Sigmoid colon (tissue), 6 donors: ENCODE measurements at regions not wholly inside any gene's neighbourhood (a gene's known extent, or its start where the extent isn't known, plus 50 kb on each side); places are given as distances from the start of the nearest gene placed in this dataset.

Experiments used
- DNase-seq: peaks from one replicate; pipeline ENCODE4 v3.0.0-alpha.2; 2019
- H3K27ac ChIP-seq, 4 donors: fragments of 200-600 bp; sonication (generic); one replicate each; pipeline ENCODE4 v1.5.1; 2016 to 2019; ENCODE audit warnings: mild to moderate bottlenecking in 1 of 4
- H3K27me3 ChIP-seq, 3 donors: fragments of 200-600 bp; sonication (generic); one replicate each; pipeline ENCODE4 v1.5.1; 2019; ENCODE audit warnings: mild to moderate bottlenecking in 1 of 3
- H3K36me3 ChIP-seq, 4 donors: fragments of 200-600 bp; sonication (generic); one replicate each; pipeline ENCODE4 v1.5.1; 2016 to 2019
- H3K4me1 ChIP-seq, 4 donors: fragments of 200-600 bp; sonication (generic); one replicate each; pipeline ENCODE4 v1.5.1; 2017 to 2019
- H3K4me3 ChIP-seq, 4 donors: fragments of 200-600 bp; sonication (generic); one replicate each; pipeline ENCODE4 v1.5.1; 2017 to 2019; ENCODE audit warnings: mild to moderate bottlenecking in 2 of 4, moderate library complexity in 1 of 4
- H3K9me3 ChIP-seq, 4 donors: fragments of 200-600 bp in 3 of 4; sonication (generic) in 3 of 4; one replicate each; pipeline versions ENCODE4 v1.5.1 to v1.6.1; 2013 to 2019
- CTCF ChIP-seq, 4 experiments: fragments of 450-650 bp in 3 of 4; fragments of 200-600 bp in 1 of 4; IDR thresholded peaks; one replicate each; pipeline ENCODE4 v1.5.1; 2016 to 2019; ENCODE audit warnings: antibody characterized with exemption in 4 of 4, mild to moderate bottlenecking in 3 of 4, moderate library complexity in 2 of 4
- EP300 ChIP-seq, 4 donors: sonication (generic); formaldehyde crosslinking; IDR thresholded peaks; one replicate each; pipeline ENCODE4 v1.6.1; 2017; ENCODE audit warnings: antibody characterized with exemption in 4 of 4
- POLR2A ChIP-seq, 2 donors: fragments of 450-650 bp; IDR thresholded peaks; one replicate each; pipeline ENCODE4 v1.6.1; 2016; ENCODE audit warnings: antibody characterized with exemption in 2 of 2, mild to moderate bottlenecking in 2 of 2, moderate library complexity in 2 of 2
- POLR2AphosphoS5 ChIP-seq, 4 donors: sonication (generic); formaldehyde crosslinking; IDR thresholded peaks; one replicate each; pipeline ENCODE4 v1.6.1; 2017; ENCODE audit warnings: antibody characterized with exemption in 4 of 4
- WGBS, 2 donors: extraction: QIAGEN DNeasy Blood & Tissue Kit; methylation state at CpG; one replicate each; pipeline ENCODE4 v1.1.7; 2013; 5-methylcytosine and 5-hydroxymethylcytosine counted together
- intact Hi-C: fragments of 100-400 bp; cut with DNase I; formaldehyde crosslinking; loops from one replicate; pipeline ENCODE4 v1.15.1; 2023
- donor health status: healthy with polysubstance abuse.
- donor health status: healthy.

GRCh38 chr4:38461342-38461741 is 202.7 kb upstream of the KLF3 start:
- Histone ChIP-seq H3K27me3 (no peaks in the 10 kb centered on the region), H3K9me3 (no peaks in the 10 kb centered on the region), H3K27ac (no peak overlapping the region), H3K4me1 (no peaks in the 10 kb centered on the region), H3K4me3 (no peak overlapping the region), H3K36me3 (no peaks in the 10 kb centered on the region)
- intact Hi-C loops, result no loop called here
- no peak for DNase-seq
- TF ChIP-seq POLR2AphosphoS5 (IDR thresholded peaks at IDR 0.05) (no peak), EP300 (IDR thresholded peaks at IDR 0.05) (no peak), CTCF (IDR thresholded peaks at IDR 0.05) (no peak), POLR2A (IDR thresholded peaks at IDR 0.05) (no peak)
- 88 to 97% methylated on average over 7 of the region's 7 CpGs for WGBS, 2 donors

GRCh38 chr4:38462367-38463055 is 201.5 kb upstream of the KLF3 start:
- H3K9me3 ChIP-seq, result no peaks in the 10 kb centered on the region
- no peak overlapping the region for H3K27ac ChIP-seq
- no peak overlapping the region for H3K4me3 ChIP-seq
- H3K36me3 ChIP-seq, result no peaks in the 10 kb centered on the region
- H3K4me1 ChIP-seq, result no peaks in the 10 kb centered on the region
- TF ChIP-seq POLR2AphosphoS5 (IDR thresholded peaks at IDR 0.05) (no peak), CTCF (IDR thresholded peaks at IDR 0.05) (no peak), POLR2A (IDR thresholded peaks at IDR 0.05) (no peak)
- DNase-seq, result no peak
- 32 to 70% methylated on average over 6 of the region's 6 CpGs for WGBS, 2 donors
- intact Hi-C loops, result no loop called here
- no peaks in the 10 kb centered on the region for H3K27me3 ChIP-seq

GRCh38 chr4:38463268-38463958 is 200.6 kb upstream of the KLF3 start:
- H3K36me3 ChIP-seq, result no peaks in the 10 kb centered on the region
- H3K27ac ChIP-seq, result no peak overlapping the region
- H3K9me3 ChIP-seq, result no peaks in the 10 kb centered on the region
- H3K27me3 ChIP-seq, result no peaks in the 10 kb centered on the region
- TF ChIP-seq POLR2A (IDR thresholded peaks at IDR 0.05) (no peak), CTCF (IDR thresholded peaks at IDR 0.05) (no peak)
- WGBS, 2 donors, result 95 to 97% methylated on average over 6 of the region's 6 CpGs
- no peak overlapping the region for H3K4me3 ChIP-seq
- intact Hi-C loops, result no loop called here
- peaks cover 0 to 5% (median 1%) of the 10 kb centered on the region in 4 donors for H3K4me1 ChIP-seq
- DNase-seq, result no peak

- H3K9me3 ChIP-seq, result no peaks in the 10 kb centered on the region
- no peaks in the 10 kb centered on the region for H3K36me3 ChIP-seq
- TF ChIP-seq EP300 (IDR thresholded peaks at IDR 0.05) (no peak), CTCF (IDR thresholded peaks at IDR 0.05) (no peak), POLR2A (IDR thresholded peaks at IDR 0.05) (no peak), POLR2AphosphoS5 (IDR thresholded peaks at IDR 0.05) (no peak)
- H3K27ac ChIP-seq, result no peak overlapping the region
- intact Hi-C loops, result no loop called here
- WGBS, 2 donors, result 86 to 92% methylated on average over 4 of the region's 4 CpGs
- DNase-seq, result no peak
- no peak overlapping the region for H3K4me3 ChIP-seq
- H3K27me3 ChIP-seq, result no peaks in the 10 kb centered on the region
- peaks cover 0 to 14% (median 4%) of the 10 kb centered on the region in 4 donors for H3K4me1 ChIP-seq
Measured at GRCh38 chr4:38464328-38464727, 199.7 kb upstream of the KLF3 start.
